ENCODE measurements at regions not wholly inside any gene's neighbourhood (a gene's known extent, or its start where the extent isn't known, plus 50 kb on each side); places are given as distances from the start of the nearest gene placed in this dataset.
"Not testable (repeated sequence)": the region's sequence is repeated elsewhere in the genome, so short reads cannot be mapped to it uniquely, and the experiment has no call there.

DNA sequence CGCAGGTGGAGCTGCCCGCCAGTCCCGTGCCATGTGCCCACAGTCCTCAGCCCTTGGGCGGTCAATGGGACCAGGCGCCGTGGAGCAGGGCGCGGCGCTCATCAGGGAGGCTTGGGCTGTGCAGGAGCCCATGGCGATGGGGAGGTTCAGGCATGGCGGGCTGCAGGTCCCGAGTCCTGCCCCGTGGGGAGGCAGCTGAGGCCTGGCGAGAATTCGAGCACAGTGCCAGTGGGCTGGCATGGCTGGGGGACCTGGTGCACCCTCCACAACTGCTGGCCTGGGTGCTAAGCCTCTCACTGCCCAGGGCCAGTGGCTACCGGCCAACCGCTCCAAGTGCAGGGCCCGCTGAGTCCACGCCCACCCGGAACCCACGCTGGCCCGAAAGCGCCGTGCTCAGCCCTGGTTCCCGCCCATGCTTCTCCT lies 646.5 kb downstream of the GABRG1 start:
- TF ChIP-seq, protein P1, sequence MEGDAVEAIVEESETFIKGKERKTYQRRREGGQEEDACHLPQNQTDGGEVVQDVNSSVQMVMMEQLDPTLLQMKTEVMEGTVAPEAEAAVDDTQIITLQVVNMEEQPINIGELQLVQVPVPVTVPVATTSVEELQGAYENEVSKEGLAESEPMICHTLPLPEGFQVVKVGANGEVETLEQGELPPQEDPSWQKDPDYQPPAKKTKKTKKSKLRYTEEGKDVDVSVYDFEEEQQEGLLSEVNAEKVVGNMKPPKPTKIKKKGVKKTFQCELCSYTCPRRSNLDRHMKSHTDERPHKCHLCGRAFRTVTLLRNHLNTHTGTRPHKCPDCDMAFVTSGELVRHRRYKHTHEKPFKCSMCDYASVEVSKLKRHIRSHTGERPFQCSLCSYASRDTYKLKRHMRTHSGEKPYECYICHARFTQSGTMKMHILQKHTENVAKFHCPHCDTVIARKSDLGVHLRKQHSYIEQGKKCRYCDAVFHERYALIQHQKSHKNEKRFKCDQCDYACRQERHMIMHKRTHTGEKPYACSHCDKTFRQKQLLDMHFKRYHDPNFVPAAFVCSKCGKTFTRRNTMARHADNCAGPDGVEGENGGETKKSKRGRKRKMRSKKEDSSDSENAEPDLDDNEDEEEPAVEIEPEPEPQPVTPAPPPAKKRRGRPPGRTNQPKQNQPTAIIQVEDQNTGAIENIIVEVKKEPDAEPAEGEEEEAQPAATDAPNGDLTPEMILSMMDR (IDR thresholded peaks at IDR 0.05; ENCODE audit: borderline replicate concordance), result no peak
- no peak for DNase-seq
- no peak overlapping the region for H3K4me3 ChIP-seq
- intact Hi-C loops (cut with micrococcal nuclease), result no loop called here
- H3K9me3 ChIP-seq (replicated peaks), result peaks cover 31% of the 10 kb centered on the region
- H3K36me3 ChIP-seq, result no peaks in the 10 kb centered on the region
- no peak overlapping the region for H3K27ac ChIP-seq (replicated peaks)
- H3K27me3 ChIP-seq (ENCODE audit: low read depth), result no peaks in the 10 kb centered on the region
- H3K4me1 ChIP-seq, result no peaks in the 10 kb centered on the region

DNA sequence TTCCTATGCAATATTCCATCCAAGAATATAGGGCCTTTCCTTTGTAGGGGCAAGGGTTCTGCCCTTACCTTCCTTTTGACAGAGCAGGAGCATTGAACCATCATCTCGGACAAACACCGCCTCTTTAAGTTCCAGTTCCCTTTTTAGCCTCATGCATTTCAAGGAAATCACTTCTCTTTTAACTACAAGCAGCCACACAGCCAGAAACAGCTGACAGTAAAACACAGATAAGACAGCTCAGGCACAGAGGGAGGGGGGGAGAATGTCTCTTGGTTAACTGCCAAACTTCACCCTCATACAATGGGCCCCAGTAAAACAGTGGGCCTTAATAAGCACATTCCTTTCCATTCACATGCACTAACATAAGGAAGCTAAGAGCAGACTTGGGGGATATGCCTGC lies 648.3 kb downstream of the GABRG1 start:
- TF ChIP-seq, protein P1 (IDR thresholded peaks at IDR 0.05; ENCODE audit: borderline replicate concordance), result no peak

DNA sequence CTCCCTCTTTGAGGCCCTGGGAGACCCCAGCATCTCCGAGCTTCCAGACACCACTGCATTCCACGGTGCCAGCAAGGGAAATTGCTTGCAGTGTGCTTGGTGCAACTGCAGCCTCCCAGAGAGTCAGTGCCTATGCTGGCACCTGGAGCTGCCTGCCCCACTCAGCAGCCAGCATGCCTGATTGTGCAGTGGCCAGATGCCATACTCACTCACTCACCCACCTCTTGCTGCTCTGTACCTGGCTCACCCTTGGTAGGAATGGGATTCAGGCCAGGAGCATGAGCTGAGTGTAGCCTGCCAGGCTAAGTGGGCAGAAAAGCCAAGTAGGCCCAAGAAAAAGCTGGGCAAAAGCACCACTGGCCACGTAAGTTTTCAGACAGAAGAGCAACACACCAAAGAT lies 651.4 kb downstream of the GABRG1 start:
- intact Hi-C loops (cut with micrococcal nuclease), result no loop called here
- Histone ChIP-seq H3K27me3 (ENCODE audit: low read depth) (no peaks in the 10 kb centered on the region), H3K27ac (replicated peaks) (no peak overlapping the region), H3K9me3 (replicated peaks) (peaks cover 29% of the 10 kb centered on the region), H3K36me3 (no peaks in the 10 kb centered on the region), H3K4me1 (no peaks in the 10 kb centered on the region), H3K4me3 (no peak overlapping the region)
- no peak for DNase-seq
- TF ChIP-seq, protein P1 (IDR thresholded peaks at IDR 0.05; ENCODE audit: borderline replicate concordance), result no peak

More for the DNA sequence above, 648.3 kb downstream of the GABRG1 start:
- no peaks in the 10 kb centered on the region for H3K27me3 ChIP-seq (ENCODE audit: low read depth)
- no peak overlapping the region for H3K27ac ChIP-seq (replicated peaks)
- no peaks in the 10 kb centered on the region for H3K36me3 ChIP-seq
- no peak for DNase-seq
- H3K4me1 ChIP-seq, result no peaks in the 10 kb centered on the region
- H3K4me3 ChIP-seq, result no peak overlapping the region
- H3K9me3 ChIP-seq (replicated peaks), result peaks cover 31% of the 10 kb centered on the region
- intact Hi-C loops (cut with micrococcal nuclease), result no loop called here

DNA sequence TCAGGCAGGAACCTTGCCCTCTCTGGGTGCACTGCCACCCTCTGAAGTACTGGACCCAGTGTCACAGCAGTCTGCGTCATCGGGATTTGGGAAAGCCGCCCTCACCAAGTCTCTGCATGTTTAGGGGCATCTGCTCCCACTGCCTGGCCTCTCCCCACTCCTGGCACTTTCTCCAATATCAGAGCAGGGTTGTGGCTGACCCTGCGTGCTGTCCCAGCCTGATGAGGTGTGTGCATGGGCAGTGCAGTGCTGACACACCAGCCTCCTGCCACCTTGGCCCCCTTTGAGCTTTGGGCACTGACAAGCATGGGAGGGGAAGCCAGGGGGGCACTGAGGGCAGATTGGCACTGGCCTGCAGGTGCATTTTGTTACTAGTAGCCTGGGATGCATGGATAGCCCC lies 652.5 kb downstream of the GABRG1 start:
- no peak for DNase-seq

DNA sequence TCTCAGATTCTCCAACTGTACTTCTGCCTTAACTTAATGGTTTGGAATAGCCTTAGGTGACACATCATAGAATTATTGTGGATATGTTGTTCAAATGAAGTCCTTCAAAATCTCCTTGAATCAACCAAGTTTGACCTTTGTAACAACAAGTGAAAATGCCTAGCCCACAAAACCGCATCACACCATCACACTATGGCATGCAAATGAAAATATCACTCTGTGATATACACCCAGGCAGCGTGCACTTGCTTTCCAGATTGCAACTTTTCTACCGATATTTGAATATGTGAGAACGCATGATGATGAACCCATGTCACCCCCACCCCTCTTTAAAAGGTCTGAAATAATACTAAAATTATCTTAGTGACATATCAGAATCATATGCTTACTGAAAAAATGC lies 656.7 kb downstream of the GABRG1 start:
- DNase-seq, result no peak
- Histone ChIP-seq H3K4me1 (no peaks in the 10 kb centered on the region), H3K27ac (replicated peaks) (no peak overlapping the region), H3K27me3 (ENCODE audit: low read depth) (no peaks in the 10 kb centered on the region), H3K9me3 (replicated peaks) (no peaks in the 10 kb centered on the region), H3K4me3 (no peak overlapping the region), H3K36me3 (no peaks in the 10 kb centered on the region)
- TF ChIP-seq, protein P1 (IDR thresholded peaks at IDR 0.05; ENCODE audit: borderline replicate concordance), result no peak
- intact Hi-C loops (cut with micrococcal nuclease), result no loop called here

More for the DNA sequence above, 652.5 kb downstream of the GABRG1 start:
- H3K4me3 ChIP-seq, result no peak overlapping the region
- TF ChIP-seq, protein P1 (IDR thresholded peaks at IDR 0.05; ENCODE audit: borderline replicate concordance), result no peak
- H3K9me3 ChIP-seq (replicated peaks), result peaks cover 19% of the 10 kb centered on the region
- no peaks in the 10 kb centered on the region for H3K27me3 ChIP-seq (ENCODE audit: low read depth)
- H3K4me1 ChIP-seq, result no peaks in the 10 kb centered on the region
- intact Hi-C loops (cut with micrococcal nuclease), result no loop called here
- H3K27ac ChIP-seq (replicated peaks), result no peak overlapping the region
- no peaks in the 10 kb centered on the region for H3K36me3 ChIP-seq

DNA sequence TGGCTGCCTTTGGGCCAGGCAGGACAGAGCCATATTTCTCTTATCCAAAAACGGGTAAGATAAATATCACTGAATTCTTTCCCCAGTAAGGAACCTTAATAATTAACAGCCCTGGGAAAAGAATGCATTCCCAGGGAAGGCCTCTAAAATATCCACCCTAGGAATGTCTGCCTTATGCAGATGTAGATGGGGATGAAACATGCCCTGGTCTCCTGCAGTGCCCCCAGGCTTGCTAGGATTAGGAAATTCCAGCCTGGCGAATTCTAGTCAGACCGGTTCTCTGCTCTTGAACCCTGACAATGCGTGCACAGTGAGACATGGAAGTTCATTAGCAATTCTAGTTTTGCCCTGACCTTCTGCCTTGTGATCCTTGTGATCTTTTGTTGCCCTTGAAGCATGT lies 663.7 kb downstream of the GABRG1 start:
- H3K36me3 ChIP-seq; intact Hi-C loops (cut with micrococcal nuclease); DNase-seq; H3K27ac ChIP-seq (replicated peaks); H3K27me3 ChIP-seq (ENCODE audit: low read depth); H3K4me3 ChIP-seq; H3K4me1 ChIP-seq: not testable (repeated sequence)
- H3K9me3 ChIP-seq (replicated peaks), result peaks cover 23% of the 10 kb centered on the region
